ENCODE measurements at regions not wholly inside any gene's neighbourhood (a gene's known extent, or its start where the extent isn't known, plus 50 kb on each side); places are given as distances from the start of the nearest gene placed in this dataset.

DNA sequence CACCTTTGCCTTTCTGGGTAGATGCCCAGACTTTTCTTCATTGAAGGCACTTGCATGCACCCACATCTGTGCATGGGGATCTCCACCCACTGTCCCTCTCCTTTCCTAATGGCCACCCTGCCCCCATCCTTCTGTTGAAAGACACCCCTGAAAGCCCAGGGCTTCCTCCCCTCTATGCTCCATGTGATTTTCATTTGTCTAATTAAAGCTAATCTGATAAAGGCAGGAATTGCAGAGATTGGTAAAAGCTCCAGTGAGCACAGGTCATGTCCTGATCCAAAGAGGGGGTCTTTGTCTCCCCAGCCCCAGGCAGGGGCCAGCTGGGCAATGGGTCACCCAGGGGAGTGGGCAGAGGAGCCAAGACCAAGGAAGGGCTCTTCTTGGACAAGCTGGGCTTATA, 107.6 kb upstream of the CD82 start:
- no peak overlapping the region for H3K4me3 ChIP-seq (ENCODE audit: control insufficient read depth, low read depth, low read length)
- TF ChIP-seq, protein P1, sequence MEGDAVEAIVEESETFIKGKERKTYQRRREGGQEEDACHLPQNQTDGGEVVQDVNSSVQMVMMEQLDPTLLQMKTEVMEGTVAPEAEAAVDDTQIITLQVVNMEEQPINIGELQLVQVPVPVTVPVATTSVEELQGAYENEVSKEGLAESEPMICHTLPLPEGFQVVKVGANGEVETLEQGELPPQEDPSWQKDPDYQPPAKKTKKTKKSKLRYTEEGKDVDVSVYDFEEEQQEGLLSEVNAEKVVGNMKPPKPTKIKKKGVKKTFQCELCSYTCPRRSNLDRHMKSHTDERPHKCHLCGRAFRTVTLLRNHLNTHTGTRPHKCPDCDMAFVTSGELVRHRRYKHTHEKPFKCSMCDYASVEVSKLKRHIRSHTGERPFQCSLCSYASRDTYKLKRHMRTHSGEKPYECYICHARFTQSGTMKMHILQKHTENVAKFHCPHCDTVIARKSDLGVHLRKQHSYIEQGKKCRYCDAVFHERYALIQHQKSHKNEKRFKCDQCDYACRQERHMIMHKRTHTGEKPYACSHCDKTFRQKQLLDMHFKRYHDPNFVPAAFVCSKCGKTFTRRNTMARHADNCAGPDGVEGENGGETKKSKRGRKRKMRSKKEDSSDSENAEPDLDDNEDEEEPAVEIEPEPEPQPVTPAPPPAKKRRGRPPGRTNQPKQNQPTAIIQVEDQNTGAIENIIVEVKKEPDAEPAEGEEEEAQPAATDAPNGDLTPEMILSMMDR (conservative IDR thresholded peaks at IDR 0.05; ENCODE audit: control insufficient read depth, insufficient read depth, low read depth, low read length) = no peak
- no peak for DNase-seq (ENCODE audit: low read depth)

DNA sequence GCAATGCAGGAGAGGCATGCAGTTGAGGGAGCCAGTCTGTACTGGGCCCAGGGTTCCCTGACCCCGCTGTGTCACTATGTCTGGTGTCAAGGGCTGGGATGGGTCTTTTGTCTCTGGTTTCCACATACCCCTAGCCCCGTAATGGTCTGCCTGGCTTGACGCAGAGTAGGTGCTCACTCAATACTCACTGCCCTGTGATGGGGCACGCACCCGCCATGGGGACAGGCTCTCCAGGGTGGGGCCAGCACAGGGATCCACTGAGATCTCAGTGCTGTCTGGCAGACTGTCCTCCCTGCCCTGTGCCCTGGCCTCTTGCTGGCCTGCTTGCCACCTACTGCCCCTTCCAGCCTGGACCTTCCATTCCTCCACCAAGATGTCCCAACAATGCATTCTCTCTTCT, 101.7 kb upstream of the CD82 start:
- TF ChIP-seq, protein P1 (conservative IDR thresholded peaks at IDR 0.05; ENCODE audit: control insufficient read depth, insufficient read depth, low read depth, low read length) = no peak
- H3K4me3 ChIP-seq (ENCODE audit: control insufficient read depth, low read depth, low read length) = no peak overlapping the region
- DNase-seq (ENCODE audit: low read depth) = no peak

DNA sequence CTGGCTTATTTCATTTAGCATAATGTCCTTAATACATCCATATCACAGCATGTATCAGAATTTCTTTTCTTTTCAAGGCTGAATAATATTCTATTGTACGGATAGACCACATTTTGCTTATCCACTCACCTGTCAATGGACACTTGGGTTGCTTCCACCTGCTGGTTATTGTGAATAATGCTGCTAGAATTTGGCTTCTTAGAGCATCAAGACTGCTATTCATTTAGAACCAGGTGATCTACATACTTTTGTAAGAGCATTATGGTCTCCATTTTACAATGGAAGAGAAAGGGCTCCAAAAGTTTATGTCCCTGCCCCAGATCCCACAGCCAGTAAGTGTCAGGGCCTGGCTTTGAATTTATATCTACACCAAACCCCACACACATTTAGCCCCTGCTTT, 100.7 kb upstream of the CD82 start:
- no peak overlapping the region for H3K4me3 ChIP-seq (ENCODE audit: control insufficient read depth, low read depth, low read length)
- TF ChIP-seq, protein P1 (conservative IDR thresholded peaks at IDR 0.05; ENCODE audit: control insufficient read depth, insufficient read depth, low read depth, low read length) = no peak
- DNase-seq (ENCODE audit: low read depth) = peak; percentile 7

DNA sequence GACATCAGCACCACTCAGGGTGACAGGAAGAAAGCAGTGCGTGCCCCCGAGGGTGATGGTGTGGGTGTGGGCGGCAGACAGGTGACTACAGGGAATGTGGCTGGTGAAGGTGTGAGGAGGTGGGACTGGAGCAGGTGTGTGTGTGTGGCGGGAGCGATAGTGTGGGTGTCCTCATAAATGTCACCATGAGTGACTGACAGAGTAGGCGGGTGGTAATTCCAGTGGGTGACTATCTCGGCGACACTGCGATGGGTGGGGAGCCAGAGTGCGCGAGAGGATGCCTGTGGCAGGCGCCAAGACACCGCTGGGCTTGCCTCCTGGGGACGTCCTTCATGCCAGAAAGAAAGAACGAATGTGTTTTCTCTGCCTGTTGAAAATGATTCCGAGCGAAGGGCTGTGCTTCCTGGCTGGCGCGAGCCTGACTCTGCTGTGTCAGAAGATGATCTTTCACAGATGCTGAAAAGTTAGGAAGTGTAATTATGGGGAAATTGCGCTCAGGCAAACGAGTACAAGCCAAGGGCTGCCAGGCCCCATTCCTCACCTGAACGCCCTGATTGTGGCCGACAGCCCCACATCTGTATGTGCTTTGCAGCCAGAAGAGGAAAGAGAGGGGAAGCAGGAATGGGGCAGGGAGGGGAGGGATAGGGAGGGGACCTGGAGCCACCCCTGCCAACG, 98.8 kb upstream of the CD82 start:
- no peak overlapping the region for H3K4me3 ChIP-seq (ENCODE audit: control insufficient read depth, low read depth, low read length)
- TF ChIP-seq, protein P1 (conservative IDR thresholded peaks at IDR 0.05; ENCODE audit: control insufficient read depth, insufficient read depth, low read depth, low read length) = no peak
- DNase-seq (ENCODE audit: low read depth) = no peak

DNA sequence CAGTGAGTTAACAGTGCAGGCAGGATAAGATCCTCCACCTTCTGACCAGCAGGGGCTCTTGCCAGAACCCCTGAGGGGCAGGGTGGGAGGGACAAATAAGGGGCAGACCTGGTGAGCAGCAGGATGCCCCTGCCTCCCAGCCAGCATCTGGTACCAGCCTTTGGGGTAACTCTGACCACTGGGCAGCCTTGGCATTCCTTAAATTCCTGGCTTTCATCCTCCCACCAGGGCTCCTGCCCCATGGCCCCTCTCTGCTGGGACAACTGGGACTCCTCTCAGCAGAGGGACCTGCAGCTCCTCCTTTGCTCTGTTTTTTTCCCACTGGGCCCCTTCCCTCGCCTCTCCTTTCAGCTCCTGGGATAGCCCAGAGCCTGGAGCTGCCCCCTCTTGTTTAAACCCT, 98.0 kb upstream of the CD82 start:
- DNase-seq (ENCODE audit: low read depth) = no peak
- TF ChIP-seq, protein P1 (conservative IDR thresholded peaks at IDR 0.05; ENCODE audit: control insufficient read depth, insufficient read depth, low read depth, low read length) = no peak
- no peak overlapping the region for H3K4me3 ChIP-seq (ENCODE audit: control insufficient read depth, low read depth, low read length)

DNA sequence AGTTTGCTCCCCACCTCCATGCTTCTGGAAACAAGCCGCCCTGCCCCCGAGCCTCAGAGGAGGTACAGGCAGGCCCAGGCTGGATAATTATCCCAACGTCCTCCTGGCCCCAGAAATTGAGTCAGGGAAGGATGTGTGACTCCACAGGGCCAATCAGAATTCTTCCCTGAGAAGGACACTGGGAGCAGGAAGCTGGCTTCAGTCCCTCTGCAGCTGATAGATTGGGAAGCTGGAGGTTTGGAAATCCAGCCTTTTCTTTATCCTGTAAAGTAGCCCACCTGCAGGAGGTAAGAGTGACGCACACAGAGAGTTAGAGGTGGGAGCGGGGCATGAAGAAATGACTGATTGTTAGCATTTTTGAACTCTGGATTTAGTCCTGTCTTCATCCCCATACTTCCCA, 97.5 kb upstream of the CD82 start:
- TF ChIP-seq, protein P1 (conservative IDR thresholded peaks at IDR 0.05; ENCODE audit: control insufficient read depth, insufficient read depth, low read depth, low read length) = no peak
- no peak for DNase-seq (ENCODE audit: low read depth)
- no peak overlapping the region for H3K4me3 ChIP-seq (ENCODE audit: control insufficient read depth, low read depth, low read length)
